HAP-1 (cell line): ENCODE measurements at regions not wholly inside any gene's neighbourhood (a gene's known extent, or its start where the extent isn't known, plus 50 kb on each side); places are given as distances from the start of the nearest gene placed in this dataset.
"Not testable (repeated sequence)": the region's sequence is repeated elsewhere in the genome, so short reads cannot be mapped to it uniquely, and the experiment has no call there.

ENCODE experiments used
- DNase-seq, 2 experiments: peaks; one replicate each; pipeline ENCODE4 v3.0.0-alpha.2; 2016 to 2020; ENCODE audit warnings: low spot score in 2 of 2
- H3K27me3 ChIP-seq: fragments of 250-450 bp; sonication (Bioruptor Pico); 2 replicates; pipeline ENCODE4 v1.5.1; 2020; ENCODE audit warnings: low read depth, mild to moderate bottlenecking, moderate library complexity
- H3K36me3 ChIP-seq: fragments of 250-450 bp; sonication (Bioruptor Pico); replicated peaks from 2 replicates; pipeline ENCODE4 v1.5.1; 2020; ENCODE audit warnings: mild to moderate bottlenecking
- H3K4me1 ChIP-seq: fragments of 250-450 bp; sonication (Bioruptor Pico); 2 replicates; pipeline ENCODE4 v1.5.1; 2020; ENCODE audit warnings: mild to moderate bottlenecking
- H3K4me3 ChIP-seq: fragments of 250-450 bp; sonication (Bioruptor Pico); 2 replicates; pipeline ENCODE4 v1.5.1; 2020; ENCODE audit warnings: mild to moderate bottlenecking, moderate library complexity
- H3K9me3 ChIP-seq: fragments of 250-450 bp; sonication (Bioruptor Pico); 2 replicates; pipeline ENCODE4 v1.5.1; 2020; ENCODE audit warnings: mild to moderate bottlenecking, moderate library complexity
- in situ Hi-C: fragments of 300-500 bp; cut with MboI; formaldehyde crosslinking; loops from 3 replicates; pipeline ENCODE4 v1.14.3; 2020; ENCODE audit warnings: low sequenced_read_pairs, inconsistent platforms, mixed read lengths

DNA sequence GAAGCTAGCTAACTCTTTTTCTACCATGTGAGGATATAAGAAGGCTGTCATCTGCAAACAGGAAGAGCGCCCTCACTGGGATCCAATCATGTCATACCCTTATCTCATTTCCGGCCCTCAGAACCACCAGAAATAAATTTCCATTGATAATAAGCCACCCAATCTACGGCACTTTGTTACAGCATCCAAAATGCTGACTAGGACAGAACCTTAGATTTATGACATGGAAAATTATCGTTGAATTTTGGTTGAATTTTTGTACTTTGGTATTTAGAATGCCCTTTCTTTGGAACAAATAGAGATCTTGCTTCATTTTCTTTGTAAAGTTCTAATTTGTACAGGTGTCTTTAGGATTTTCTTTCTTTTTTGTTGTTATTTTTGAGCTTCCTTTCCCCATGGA lies 53.3 kb upstream of the CYLC2 start:
- no peaks in the 10 kb centered on the region for H3K9me3 ChIP-seq
- H3K4me3 ChIP-seq: no peak overlapping the region
- no peak for DNase-seq
- in situ Hi-C loops: no loop called here
- H3K27me3 ChIP-seq: no peaks in the 10 kb centered on the region
- H3K36me3 ChIP-seq: no peaks in the 10 kb centered on the region
- H3K4me1 ChIP-seq: no peaks in the 10 kb centered on the region

DNA sequence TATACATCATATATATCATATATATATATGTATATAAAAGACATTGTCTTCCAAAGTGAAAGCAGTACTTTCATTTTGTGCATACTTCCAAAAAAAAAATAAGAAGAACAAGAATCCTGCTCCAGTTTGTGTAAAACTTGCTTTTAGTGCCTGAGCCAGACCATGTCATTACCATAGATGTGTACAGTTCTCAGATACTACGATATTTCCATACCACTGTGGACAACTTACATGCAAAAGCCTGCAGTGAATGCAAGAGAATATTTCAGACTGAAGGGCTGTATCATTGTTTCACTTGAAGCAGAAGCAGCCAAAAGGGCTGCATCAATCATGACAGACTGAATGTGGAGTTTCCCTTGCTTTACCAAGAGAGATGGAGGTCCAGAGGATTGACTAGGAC lies 72.6 kb upstream of the CYLC2 start:
- Histone ChIP-seq H3K36me3 (no peaks in the 10 kb centered on the region), H3K4me1 (no peaks in the 10 kb centered on the region), H3K4me3 (no peak overlapping the region), H3K9me3 (no peaks in the 10 kb centered on the region), H3K27me3 (no peaks in the 10 kb centered on the region)
- in situ Hi-C loops: no loop called here
- no peak for DNase-seq

DNA sequence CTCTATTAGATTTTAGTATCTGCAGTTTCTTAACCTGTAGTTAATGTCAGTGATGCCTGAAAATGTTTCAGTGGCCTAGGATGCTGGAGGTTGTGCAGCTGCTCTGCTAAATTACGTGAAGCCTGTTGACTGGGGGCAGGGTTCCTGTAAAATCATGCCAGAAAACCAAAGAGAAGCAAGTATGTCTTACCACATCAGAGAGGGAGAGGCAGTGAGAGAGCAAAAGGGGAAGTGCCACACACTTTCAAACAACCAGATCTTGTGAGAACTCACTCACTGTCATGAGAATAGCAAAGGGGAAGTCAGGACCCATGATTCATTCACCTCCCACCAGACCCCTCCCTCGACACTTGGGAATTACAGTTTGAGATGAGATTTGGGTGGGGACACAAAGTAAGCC lies 83.9 kb upstream of the CYLC2 start:
- H3K36me3 ChIP-seq: no peaks in the 10 kb centered on the region
- no peak overlapping the region for H3K4me3 ChIP-seq
- no peaks in the 10 kb centered on the region for H3K9me3 ChIP-seq
- H3K4me1 ChIP-seq: no peaks in the 10 kb centered on the region; the same call in 1 of the 2 replicates
- no peak for DNase-seq
- H3K27me3 ChIP-seq: no peaks in the 10 kb centered on the region
- in situ Hi-C loops: no loop called here

DNA sequence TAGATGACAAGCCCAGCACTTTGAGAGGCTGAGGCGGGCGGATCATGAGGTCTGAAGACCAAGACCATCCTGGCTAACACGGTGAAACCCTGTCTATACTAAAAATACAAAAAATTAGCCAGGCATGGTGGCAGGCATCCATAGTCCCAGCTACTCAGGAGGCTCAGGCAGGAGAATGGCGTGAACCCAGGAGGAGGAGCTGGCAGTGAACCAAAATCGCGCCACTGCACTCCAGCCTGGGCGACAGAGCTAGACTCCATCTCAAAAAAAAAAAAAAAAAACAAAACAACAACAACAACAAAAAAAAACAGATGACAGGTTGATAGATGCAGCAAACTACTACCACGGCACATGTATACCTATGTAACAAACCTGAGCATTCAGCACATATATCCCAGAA lies 89.3 kb upstream of the CYLC2 start:
- H3K4me3 ChIP-seq, H3K36me3 ChIP-seq, H3K4me1 ChIP-seq, DNase-seq, H3K27me3 ChIP-seq, H3K9me3 ChIP-seq, in situ Hi-C loops: not testable (repeated sequence)

DNA sequence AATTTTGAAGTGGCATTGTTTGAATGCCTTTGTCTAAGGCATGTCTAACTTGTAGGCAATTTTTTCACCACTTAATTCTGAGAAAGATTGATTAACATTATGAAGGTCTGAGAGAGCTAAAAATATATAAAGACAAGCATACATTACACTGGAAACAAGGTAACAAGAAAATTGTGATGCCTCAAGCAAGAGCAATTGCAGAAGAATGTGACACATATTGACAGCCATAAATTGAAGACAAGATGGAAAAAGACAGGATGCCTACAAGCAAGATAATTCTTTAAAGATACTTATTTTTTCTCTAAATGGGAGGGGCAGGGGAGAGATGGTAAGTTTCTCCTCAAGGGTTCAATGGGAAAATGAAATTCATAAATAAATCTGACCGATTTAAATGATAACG lies 103.1 kb upstream of the CYLC2 start:
- in situ Hi-C loops: no loop called here
- H3K4me1 ChIP-seq: no peaks in the 10 kb centered on the region
- no peaks in the 10 kb centered on the region for H3K9me3 ChIP-seq
- H3K4me3 ChIP-seq: no peak overlapping the region
- H3K27me3 ChIP-seq: no peaks in the 10 kb centered on the region
- DNase-seq: no peak
- H3K36me3 ChIP-seq: no peaks in the 10 kb centered on the region

DNA sequence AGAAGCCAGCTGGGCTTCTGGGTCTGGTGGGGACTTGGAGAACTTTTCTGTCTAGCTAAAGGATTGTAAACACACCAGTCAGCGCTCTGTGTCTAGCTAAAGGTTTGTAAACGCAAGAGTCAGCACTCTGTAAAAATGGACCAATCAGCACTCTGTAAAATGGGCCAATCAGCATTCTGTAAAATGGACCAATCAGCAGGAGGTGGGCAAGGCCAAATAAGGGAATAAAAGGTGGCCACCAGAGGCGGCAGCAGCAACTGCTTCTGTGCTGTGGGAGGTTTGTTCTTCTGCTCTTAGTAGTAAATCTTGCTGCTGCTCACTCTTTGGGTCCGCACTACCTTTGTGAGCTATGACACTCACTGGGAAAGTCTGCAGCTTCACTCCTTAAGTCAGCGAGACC lies 106.4 kb upstream of the CYLC2 start:
- H3K4me3 ChIP-seq, H3K9me3 ChIP-seq, H3K27me3 ChIP-seq, in situ Hi-C loops, H3K36me3 ChIP-seq, DNase-seq: not testable (repeated sequence)
- peaks cover 17% of the 10 kb centered on the region for H3K4me1 ChIP-seq

DNA sequence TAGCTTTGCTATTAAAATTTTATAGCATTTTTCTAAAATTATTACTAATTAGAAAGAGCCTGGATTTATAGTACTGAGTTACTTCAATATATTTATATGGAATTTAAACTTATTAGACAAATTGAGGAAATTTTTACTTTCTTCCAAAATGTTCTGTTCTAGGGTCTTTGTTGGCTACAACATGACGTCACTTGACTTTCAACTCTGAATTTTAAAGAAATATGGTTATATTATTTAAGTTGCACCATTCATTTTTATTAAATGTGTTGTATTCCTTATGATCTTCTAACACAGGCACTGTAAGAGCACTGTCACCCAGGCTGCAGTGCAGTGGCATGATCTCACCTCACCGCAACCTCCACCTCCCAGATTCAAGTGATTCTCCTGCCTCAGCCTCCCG lies 119.4 kb upstream of the CYLC2 start:
- in situ Hi-C loops: no loop called here
- no peak for DNase-seq
- no peak overlapping the region for H3K4me3 ChIP-seq
- no peaks in the 10 kb centered on the region for H3K36me3 ChIP-seq
- H3K4me1 ChIP-seq: no peaks in the 10 kb centered on the region
- no peaks in the 10 kb centered on the region for H3K9me3 ChIP-seq
- no peaks in the 10 kb centered on the region for H3K27me3 ChIP-seq

DNA sequence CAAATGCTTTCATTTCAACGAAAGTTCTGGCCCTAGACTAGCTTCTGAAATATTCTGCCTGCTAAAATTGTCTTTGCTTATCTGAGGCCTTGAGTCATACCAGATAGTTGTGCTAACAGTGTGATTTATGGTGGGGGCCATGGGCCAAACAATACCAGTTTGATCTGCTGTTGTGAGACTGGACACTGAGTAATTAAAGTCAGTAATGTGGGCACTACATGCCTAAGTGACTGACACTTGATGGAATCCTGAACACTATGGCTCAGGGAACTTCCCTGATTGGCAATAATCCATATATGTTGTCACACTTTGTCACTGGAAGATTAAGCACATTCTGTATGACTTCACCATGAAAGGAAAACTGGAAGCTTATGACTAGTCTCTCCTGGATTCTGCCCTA lies 127.6 kb upstream of the CYLC2 start:
- no peaks in the 10 kb centered on the region for H3K36me3 ChIP-seq
- in situ Hi-C loops: no loop called here
- no peak for DNase-seq
- no peaks in the 10 kb centered on the region for H3K27me3 ChIP-seq
- H3K4me3 ChIP-seq: no peak overlapping the region
- H3K9me3 ChIP-seq: no peaks in the 10 kb centered on the region
- H3K4me1 ChIP-seq: no peaks in the 10 kb centered on the region

DNA sequence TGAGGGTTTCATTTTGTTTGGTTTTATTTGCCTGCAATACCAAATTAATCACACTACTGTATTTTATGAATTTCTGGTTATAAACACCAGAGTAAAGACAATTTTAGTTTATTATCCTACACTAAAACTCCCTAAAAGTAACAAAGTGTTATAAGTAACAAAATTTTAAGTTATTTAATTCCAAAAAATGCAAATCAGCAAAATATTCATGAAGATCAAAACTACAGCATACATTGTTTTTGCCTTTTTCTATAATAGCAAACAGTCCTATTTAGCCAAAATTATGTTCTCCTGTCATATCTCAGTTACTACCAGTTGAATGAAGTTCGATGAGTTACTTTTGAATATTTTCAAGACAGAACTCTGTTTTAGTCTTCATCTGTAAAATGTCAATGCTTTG lies 132.7 kb upstream of the CYLC2 start:
- no peaks in the 10 kb centered on the region for H3K27me3 ChIP-seq
- no peaks in the 10 kb centered on the region for H3K9me3 ChIP-seq

DNA sequence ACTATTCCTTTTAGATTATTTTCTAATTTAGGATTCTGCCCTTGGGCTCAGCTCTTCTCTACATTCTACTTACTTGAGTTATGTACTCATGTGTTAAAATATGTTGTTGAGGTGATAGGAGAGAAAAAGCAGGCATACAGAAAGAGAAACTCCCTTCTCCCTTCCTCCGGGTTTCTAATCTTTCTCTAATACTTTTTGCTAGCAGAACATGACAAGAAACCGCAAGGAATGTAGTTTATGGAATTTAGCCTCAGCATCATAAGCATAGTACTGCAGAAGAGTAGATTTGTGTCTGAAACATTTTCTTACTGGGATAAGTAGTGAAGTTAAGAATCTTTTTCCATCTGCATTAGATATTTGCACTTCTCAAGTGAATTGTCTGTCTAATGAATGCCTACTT lies 139.5 kb upstream of the CYLC2 start:
- Histone ChIP-seq H3K9me3 (no peaks in the 10 kb centered on the region), H3K4me3 (no peak overlapping the region), H3K4me1 (no peaks in the 10 kb centered on the region), H3K27me3 (no peaks in the 10 kb centered on the region), H3K36me3 (no peaks in the 10 kb centered on the region)
- no peak for DNase-seq
- in situ Hi-C loops: no loop called here

More for the DNA sequence above, 132.7 kb upstream of the CYLC2 start:
- Histone ChIP-seq H3K4me1 (no peaks in the 10 kb centered on the region), H3K36me3 (no peaks in the 10 kb centered on the region), H3K4me3 (no peak overlapping the region)
- in situ Hi-C loops: no loop called here
- no peak for DNase-seq

DNA sequence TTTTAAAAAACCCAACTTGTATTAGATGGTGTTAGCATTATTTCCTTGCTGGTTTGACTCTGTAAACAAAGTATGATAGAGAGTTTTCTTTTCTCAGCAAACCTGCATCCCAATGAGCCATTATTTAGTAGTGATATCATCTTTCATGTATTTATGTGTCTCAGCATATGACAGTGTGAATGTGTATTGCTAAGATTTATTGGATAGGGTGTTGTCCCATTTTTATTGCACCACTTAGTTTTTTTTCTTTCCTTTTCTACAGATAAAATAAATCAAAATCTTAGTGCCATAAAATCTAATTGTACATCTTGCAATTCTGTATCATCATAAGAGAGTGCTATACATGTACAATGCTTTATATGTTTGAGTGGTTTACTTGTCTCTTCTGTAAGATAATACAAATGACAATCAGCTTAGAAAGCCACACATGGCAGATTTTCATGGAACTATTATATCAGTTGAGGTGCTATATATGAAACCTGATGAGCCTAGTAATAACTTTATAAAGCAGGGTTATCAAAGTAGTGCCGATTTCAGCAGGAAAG lies 149.2 kb upstream of the CYLC2 start:
- Histone ChIP-seq H3K27me3 (no peaks in the 10 kb centered on the region), H3K4me1 (no peaks in the 10 kb centered on the region), H3K36me3 (no peaks in the 10 kb centered on the region), H3K4me3 (no peak overlapping the region), H3K9me3 (no peaks in the 10 kb centered on the region)
- DNase-seq: no peak
- in situ Hi-C loops: no loop called here

DNA sequence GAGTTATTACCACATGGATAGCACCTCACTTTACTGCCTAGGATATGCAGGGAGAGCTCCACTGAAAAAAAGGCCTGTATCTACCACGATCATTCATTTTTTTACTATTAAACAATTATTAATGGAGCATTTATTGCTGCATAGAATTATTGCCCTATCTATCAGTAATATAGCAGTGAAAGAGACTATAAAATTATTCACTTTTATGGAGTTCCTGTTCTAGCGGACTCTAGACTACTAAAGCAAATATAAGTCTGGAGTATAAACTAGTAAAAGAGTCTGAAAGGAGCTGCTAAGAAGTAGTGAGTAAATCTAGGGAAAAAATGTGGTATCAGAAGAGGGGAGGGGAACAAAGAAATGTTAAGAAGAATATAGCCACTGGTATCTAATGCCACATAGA lies 150.4 kb upstream of the CYLC2 start:
- DNase-seq: no peak
- no peaks in the 10 kb centered on the region for H3K9me3 ChIP-seq
- H3K4me1 ChIP-seq: no peaks in the 10 kb centered on the region
- H3K27me3 ChIP-seq: no peaks in the 10 kb centered on the region
- no peaks in the 10 kb centered on the region for H3K36me3 ChIP-seq
- in situ Hi-C loops: no loop called here
- no peak overlapping the region for H3K4me3 ChIP-seq

DNA sequence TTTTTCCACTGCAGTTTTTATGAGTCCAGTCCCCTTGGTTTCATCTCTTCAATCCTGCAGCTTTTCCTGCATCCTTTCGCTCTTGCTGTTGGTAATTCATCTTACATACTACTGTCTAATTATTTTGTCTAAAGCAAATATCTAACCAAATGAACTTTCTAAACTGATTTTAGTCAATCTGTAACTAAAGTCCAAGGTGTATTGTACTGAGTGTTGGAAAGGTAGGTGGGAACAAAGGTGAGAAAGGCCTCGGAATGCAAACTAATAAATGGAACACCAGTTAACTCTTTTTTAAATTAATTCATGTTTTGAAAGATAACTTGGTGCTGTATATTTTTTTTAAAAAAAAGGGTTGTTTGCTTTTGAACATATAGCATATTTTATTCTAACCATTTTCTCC lies 152.7 kb upstream of the CYLC2 start:
- no peak for DNase-seq
- in situ Hi-C loops: no loop called here
- Histone ChIP-seq H3K4me1 (no peaks in the 10 kb centered on the region), H3K9me3 (no peaks in the 10 kb centered on the region), H3K27me3 (no peaks in the 10 kb centered on the region), H3K36me3 (no peaks in the 10 kb centered on the region), H3K4me3 (no peak overlapping the region)

DNA sequence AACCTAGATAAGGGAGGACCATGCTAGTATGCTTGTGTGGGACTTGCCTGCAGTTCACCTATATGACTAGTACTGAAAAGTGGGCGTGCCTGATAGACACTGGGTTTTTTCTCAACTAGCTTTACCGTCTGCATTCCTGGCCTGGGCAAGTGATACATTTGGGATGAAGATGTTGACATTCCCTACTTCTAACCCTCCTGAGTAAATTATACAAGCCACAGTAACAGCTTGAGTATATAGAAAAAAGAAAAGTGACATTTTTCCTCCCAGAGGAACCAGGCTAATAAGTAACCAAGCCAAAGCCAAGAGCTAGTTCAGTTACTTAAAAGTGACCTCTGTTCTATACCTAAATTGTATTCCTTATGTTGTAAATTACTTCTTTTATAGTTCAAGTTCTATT lies 153.8 kb upstream of the CYLC2 start:
- in situ Hi-C loops: no loop called here

DNA sequence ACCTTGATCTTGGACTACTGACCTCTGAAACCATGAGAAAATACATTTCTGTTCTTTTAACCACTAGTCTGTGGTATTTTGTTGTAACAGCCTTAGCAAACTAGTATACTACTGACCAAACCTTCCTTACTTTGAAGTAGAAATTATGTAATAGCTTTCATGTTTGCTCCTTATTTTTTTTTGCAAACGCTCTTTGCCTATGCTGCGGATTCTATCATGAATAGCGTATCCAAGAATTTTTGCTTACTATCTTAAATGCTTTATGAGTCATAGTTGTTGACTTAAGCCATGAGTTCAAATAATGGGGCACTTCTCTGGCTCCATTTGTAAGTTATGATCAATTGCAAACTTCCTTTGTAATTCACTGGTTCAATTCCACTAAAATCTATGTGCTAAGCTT lies 154.8 kb upstream of the CYLC2 start:
- H3K36me3 ChIP-seq: no peaks in the 10 kb centered on the region
- no peaks in the 10 kb centered on the region for H3K4me1 ChIP-seq
- in situ Hi-C loops: no loop called here
- no peaks in the 10 kb centered on the region for H3K27me3 ChIP-seq
- no peaks in the 10 kb centered on the region for H3K9me3 ChIP-seq
- H3K4me3 ChIP-seq: no peak overlapping the region
- DNase-seq: no peak

More for the DNA sequence above, 153.8 kb upstream of the CYLC2 start:
- H3K9me3 ChIP-seq: no peaks in the 10 kb centered on the region
- H3K4me1 ChIP-seq: no peaks in the 10 kb centered on the region
- H3K36me3 ChIP-seq: no peaks in the 10 kb centered on the region
- H3K4me3 ChIP-seq: no peak overlapping the region
- DNase-seq: no peak
- no peaks in the 10 kb centered on the region for H3K27me3 ChIP-seq
